Uterus (tissue), 3 donors: ENCODE measurements at regions not wholly inside any gene's neighbourhood (a gene's known extent, or its start where the extent isn't known, plus 50 kb on each side); places are given as distances from the start of the nearest gene placed in this dataset.

Source experiments
- DNase-seq, 2 donors: peaks; one replicate each; pipeline ENCODE4 v3.0.0-alpha.2; 2019 to 2020
- H3K27ac ChIP-seq, 2 donors: fragments of 200-600 bp; sonication (generic); 1 replicate in 1 of 2; 2 replicates in 1 of 2; pipeline ENCODE4 v1.5.1; 2016 to 2018
- H3K27me3 ChIP-seq, 2 donors: fragments of 200-600 bp; sonication (generic); one replicate each; pipeline ENCODE4 v1.5.1; 2018 to 2019; ENCODE audit warnings: control low read depth in 1 of 2
- H3K36me3 ChIP-seq, 2 donors: fragments of 200-600 bp; sonication (generic); one replicate each; pipeline ENCODE4 v1.5.1; 2019; ENCODE audit warnings: control low read depth in 1 of 2
- H3K4me1 ChIP-seq, 2 donors: fragments of 200-600 bp; sonication (generic); one replicate each; pipeline ENCODE4 v1.5.1; 2018 to 2019; ENCODE audit warnings: control low read depth in 1 of 2
- H3K4me3 ChIP-seq, 2 donors: fragments of 200-600 bp; sonication (generic); 1 replicate in 1 of 2; 2 replicates in 1 of 2; pipeline ENCODE4 v1.5.1; 2018 to 2019; ENCODE audit warnings: mild to moderate bottlenecking in 1 of 2
- H3K9me3 ChIP-seq, 2 donors: fragments of 200-600 bp; sonication (generic); one replicate each; pipeline ENCODE4 v1.5.1; 2019; ENCODE audit warnings: control low read depth in 1 of 2
- CTCF ChIP-seq, 4 experiments: fragments of 200-600 bp in 2 of 4; fragments of 450-650 bp in 2 of 4; sonication (generic) in 2 of 4; IDR thresholded peaks; one replicate each; pipeline ENCODE4 v1.5.1; 2016 to 2019; ENCODE audit warnings: antibody characterized with exemption in 4 of 4, mild to moderate bottlenecking in 2 of 4, moderate library complexity in 1 of 4
- POLR2A ChIP-seq, 2 donors: fragments of 450-650 bp; IDR thresholded peaks; one replicate each; pipeline ENCODE4 v1.6.1; 2016; ENCODE audit warnings: antibody characterized with exemption in 2 of 2, mild to moderate bottlenecking in 1 of 2, moderate library complexity in 1 of 2
- intact Hi-C: fragments of 100-400 bp; cut with DNase I; formaldehyde crosslinking; loops from one replicate; pipeline ENCODE4 v1.15.1; 2023; ENCODE audit warnings: low total_unique reads
- donor health status: DM: yes; HTN: yes; CAD: no.

- H3K36me3 ChIP-seq, result no peaks in the 10 kb centered on the region
- TF ChIP-seq CTCF (IDR thresholded peaks at IDR 0.05) (no peak), POLR2A (IDR thresholded peaks at IDR 0.05) (no peak)
- no peak overlapping the region for H3K4me3 ChIP-seq
- peak overlapping the region; percentile 51 to 55 for H3K27ac ChIP-seq
- no peaks in the 10 kb centered on the region for H3K27me3 ChIP-seq
- peak; percentile 68 to 80 for DNase-seq
- H3K4me1 ChIP-seq, result no peaks in the 10 kb centered on the region
- no peaks in the 10 kb centered on the region for H3K9me3 ChIP-seq
- intact Hi-C loops, result no loop called here
Measured at GRCh38 chr10:44180321-44181168, 204.4 kb downstream of the CXCL12 start.

GRCh38 chr10:44178856-44179255 is 206.0 kb downstream of the CXCL12 start:
- H3K4me3 ChIP-seq, result no peak overlapping the region
- no peak for DNase-seq
- intact Hi-C loops, result no loop called here
- H3K4me1 ChIP-seq, result no peaks in the 10 kb centered on the region
- H3K36me3 ChIP-seq, result no peaks in the 10 kb centered on the region
- no peaks in the 10 kb centered on the region for H3K9me3 ChIP-seq
- no peak overlapping the region for H3K27ac ChIP-seq
- no peaks in the 10 kb centered on the region for H3K27me3 ChIP-seq
- no peak for TF ChIP-seq CTCF (IDR thresholded peaks at IDR 0.05)
- no peak for TF ChIP-seq POLR2A (IDR thresholded peaks at IDR 0.05)

GRCh38 chr10:44178281-44178680 is 206.6 kb downstream of the CXCL12 start:
- no peak overlapping the region for H3K27ac ChIP-seq
- H3K4me3 ChIP-seq, result no peak overlapping the region
- DNase-seq, result no peak
- H3K36me3 ChIP-seq, result no peaks in the 10 kb centered on the region
- no peaks in the 10 kb centered on the region for H3K9me3 ChIP-seq
- TF ChIP-seq CTCF (IDR thresholded peaks at IDR 0.05), result no peak
- TF ChIP-seq POLR2A (IDR thresholded peaks at IDR 0.05), result no peak
- intact Hi-C loops, result no loop called here
- H3K27me3 ChIP-seq, result no peaks in the 10 kb centered on the region
- H3K4me1 ChIP-seq, result no peaks in the 10 kb centered on the region

- DNase-seq, result no peak
- Histone ChIP-seq H3K27me3 (no peaks in the 10 kb centered on the region), H3K36me3 (no peaks in the 10 kb centered on the region), H3K27ac (no peak overlapping the region), H3K4me3 (no peak overlapping the region), H3K4me1 (no peaks in the 10 kb centered on the region), H3K9me3 (no peaks in the 10 kb centered on the region)
- intact Hi-C loops, result no loop called here
- TF ChIP-seq CTCF (IDR thresholded peaks at IDR 0.05) (no peak), POLR2A (IDR thresholded peaks at IDR 0.05) (no peak)
Measured at GRCh38 chr10:44177610-44178009, 207.3 kb downstream of the CXCL12 start.

- no peaks in the 10 kb centered on the region for H3K36me3 ChIP-seq
- intact Hi-C loops, result no loop called here
- H3K27ac ChIP-seq, result no peak overlapping the region
- H3K27me3 ChIP-seq, result no peaks in the 10 kb centered on the region
- H3K9me3 ChIP-seq, result no peaks in the 10 kb centered on the region
- H3K4me1 ChIP-seq, result no peaks in the 10 kb centered on the region
- no peak overlapping the region for H3K4me3 ChIP-seq
- DNase-seq, result no peak
- TF ChIP-seq CTCF (IDR thresholded peaks at IDR 0.05), result no peak
- no peak for TF ChIP-seq POLR2A (IDR thresholded peaks at IDR 0.05)
Measured at GRCh38 chr10:44176311-44176710, 208.6 kb downstream of the CXCL12 start.
